K562 (cell line): ENCODE measurements at regions not wholly inside any gene's neighbourhood (a gene's known extent, or its start where the extent isn't known, plus 50 kb on each side); places are given as distances from the start of the nearest gene placed in this dataset.

ENCODE experiments used
- ATAC-seq: fragments of 200-7000 bp; cut with Tn5 transposase; 3 replicates; pipeline ENCODE4 v1.9.1; 2020; ENCODE audit warnings: moderate library complexity
- BruUV-seq: library from RNA; stranded (reverse); fragments of 400-500 nt; replicated peaks from 2 replicates; lab custom pipeline; 2021; lab: Mats Ljungman, UMichigan
- CTCF ChIA-PET: fragments of 300-600 bp; formaldehyde crosslinking; extraction: SDS; loops from one replicate; lab custom pipeline; 2021; ENCODE audit warnings: low intra/inter-chr PET ratio; lab: Yijun Ruan, JAX
- POLR2A ChIA-PET: fragments of 300-600, 350-650 bp; sonication (Branson Sonifier 250); formaldehyde crosslinking; extraction: SDS; loops from one replicate; lab custom pipeline; 2021; ENCODE audit warnings: antibody characterized with exemption, inconsistent platforms; lab: Yijun Ruan, JAX
- DNase-seq, 4 experiments: peaks; one replicate each; pipeline versions ENCODE4 v3.0.0 to v3.0.0-alpha.2; 2011 to 2018; ENCODE audit warnings: low spot score in 3 of 4, mixed read lengths in 3 of 4; ENCODE audit errors: extremely low read depth in 1 of 4
- FAIRE-seq: peaks from 2 replicates; lab custom pipeline; 2011; peaks lifted over from hg19 to GRCh38; lab: Jason Lieb, UNC
- H2AFZ ChIP-seq: 2 replicates; pipeline ENCODE4 v1.6.0; 2011; ENCODE audit warnings: low read depth, low read length, control low read depth, inconsistent platforms
- H3K27ac ChIP-seq: fragments of 200-600 bp; 3 replicates; pipeline ENCODE4 v1.8.0; 2011; ENCODE audit warnings: low read depth, mild to moderate bottlenecking, control low read depth, inconsistent platforms, low read length, moderate library complexity, mixed read lengths; ENCODE audit errors: extremely low read depth
- H3K27me3 ChIP-seq, 2 experiments: fragments of 300-600 bp in 1 of 2; 2 replicates in 1 of 2; 3 replicates in 1 of 2; pipeline versions ENCODE4 v1.6.0 to v1.8.0; 2011; ENCODE audit warnings: inconsistent platforms in 2 of 2, low read length in 2 of 2, mild to moderate bottlenecking in 1 of 2, mixed read lengths in 1 of 2, moderate library complexity in 1 of 2; ENCODE audit not compliant: control insufficient read depth in 2 of 2, insufficient read depth in 2 of 2
- H3K36me3 ChIP-seq: fragments of 300-600 bp; 3 replicates; pipeline ENCODE4 v1.8.0; 2011; ENCODE audit warnings: mild to moderate bottlenecking, low read length, inconsistent platforms; ENCODE audit not compliant: control insufficient read depth, insufficient read depth
- H3K4me1 ChIP-seq, 2 experiments: fragments of 200-600 bp in 1 of 2; replicated peaks in 1 of 2; 2 replicates in 1 of 2; 3 replicates in 1 of 2; pipeline versions ENCODE4 v1.5.1 to v1.8.0; 2011; ENCODE audit warnings: inconsistent platforms in 2 of 2, low read length in 2 of 2, mild to moderate bottlenecking in 1 of 2, mixed read lengths in 1 of 2, moderate library complexity in 1 of 2; ENCODE audit not compliant: control insufficient read depth in 2 of 2, insufficient read depth in 2 of 2
- H3K4me2 ChIP-seq: 2 replicates; pipeline ENCODE4 v1.6.1; 2011; ENCODE audit warnings: low read length, control low read depth, inconsistent platforms, mixed read lengths; ENCODE audit not compliant: insufficient read depth
- H3K4me3 ChIP-seq: fragments of 200-600 bp; sonication (generic), shearing (Covaris generic); 2 replicates; pipeline ENCODE4 v1.5.1; 2016; ENCODE audit warnings: control low read depth, inconsistent platforms
- H3K79me2 ChIP-seq: fragments of 200-600 bp; 3 replicates; pipeline ENCODE4 v1.8.0; 2011; ENCODE audit warnings: low read length, inconsistent platforms; ENCODE audit not compliant: control insufficient read depth, insufficient read depth
- H3K9ac ChIP-seq, 2 experiments: 2 replicates each; pipeline versions ENCODE4 v1.6.0 to v1.6.1; 2011; ENCODE audit warnings: low read depth in 2 of 2, low read length in 2 of 2, control low read depth in 1 of 2, inconsistent platforms in 1 of 2, mild to moderate bottlenecking in 1 of 2, mixed read lengths in 1 of 2; ENCODE audit not compliant: insufficient read depth in 1 of 2
- H3K9me1 ChIP-seq: one replicate; pipeline ENCODE4 v1.6.0; 2011; ENCODE audit warnings: inconsistent platforms, mild to moderate bottlenecking, low read length, moderate library complexity; ENCODE audit not compliant: control insufficient read depth, insufficient read depth
- H3K9me3 ChIP-seq: replicated peaks from 2 replicates; pipeline ENCODE4 v1.5.1; 2011; ENCODE audit warnings: low read depth, low read length, inconsistent platforms; ENCODE audit not compliant: control insufficient read depth, insufficient read depth
- H4K20me1 ChIP-seq: replicated peaks from 2 replicates; pipeline ENCODE4 v1.6.1; 2011; ENCODE audit warnings: low read length, inconsistent platforms, mixed read lengths; ENCODE audit not compliant: control insufficient read depth, insufficient read depth
- C11orf30 ChIP-seq: fragments of 450-650 bp; IDR thresholded peaks from 2 replicates; pipeline ENCODE4 v1.6.1; 2016; ENCODE audit warnings: low read depth, mild to moderate bottlenecking
- CBX5 ChIP-seq: IDR thresholded peaks from 2 replicates; pipeline ENCODE4 v1.6.1; 2014; ENCODE audit warnings: low read depth, borderline replicate concordance
- EGR1 ChIP-seq: fragments of 450-650 bp; conservative IDR thresholded peaks from 2 replicates; pipeline ENCODE4 v1.6.1; 2017; ENCODE audit warnings: mild to moderate bottlenecking
- ETV5 ChIP-seq: sonication (generic); formaldehyde crosslinking; IDR thresholded peaks from 2 replicates; pipeline ENCODE4 v1.4.0; 2020; ENCODE audit warnings: low read depth, mild to moderate bottlenecking, missing genetic modification reagents
- HNRNPK ChIP-seq: fragments of 200-400 bp; formaldehyde crosslinking; IDR thresholded peaks from one replicate; pipeline ENCODE4 v1.6.1; 2018; ENCODE audit warnings: mild to moderate bottlenecking, low read depth, low read length; ENCODE audit not compliant: poor library complexity, severe bottlenecking
- MAFF ChIP-seq: IDR thresholded peaks from 2 replicates; pipeline ENCODE4 v1.6.1; 2012; ENCODE audit warnings: low read length, improper control_type of control experiment
- MAZ ChIP-seq, 2 experiments: fragments of 450-650 bp in 1 of 2; sonication (generic) in 1 of 2; formaldehyde crosslinking; IDR thresholded peaks in 1 of 2; conservative IDR thresholded peaks in 1 of 2; 2 replicates each; pipeline versions ENCODE4 v1.4.0 to v1.5.0; 2020; ENCODE audit warnings: mild to moderate bottlenecking in 1 of 2, missing genetic modification reagents in 1 of 2
- MCM2 ChIP-seq: fragments of 450-650 bp; IDR thresholded peaks from 2 replicates; pipeline ENCODE4 v1.6.1; 2017; ENCODE audit warnings: low read depth, mild to moderate bottlenecking
- NBN ChIP-seq: fragments of 450-650 bp; IDR thresholded peaks from 2 replicates; pipeline ENCODE4 v1.6.1; 2016; ENCODE audit warnings: low read depth, mild to moderate bottlenecking
- XRCC4 ChIP-seq: IDR thresholded peaks from one replicate; pipeline ENCODE4 v1.6.1; 2011; ENCODE audit not compliant: insufficient read depth, insufficient read length; ENCODE audit errors: extremely low read depth
- ZNF316 ChIP-seq: fragments of 450-650 bp; IDR thresholded peaks from 2 replicates; pipeline ENCODE4 v1.6.1; 2016
- WGBS: fragments of 100-300 bp; shearing (Covaris generic); methylation state at CpG from one replicate; pipeline ENCODE4 v1.1.6; 2016; ENCODE audit warnings: low coverage, mixed read lengths; ENCODE audit not compliant: insufficient coverage; ENCODE audit errors: missing lambda C conversion rate; 5-methylcytosine and 5-hydroxymethylcytosine counted together
- in situ Hi-C: fragments of 300-500 bp; cut with MboI; formaldehyde crosslinking; loops from 4 replicates; pipeline ENCODE4 v1.15.0; 2018; ENCODE audit warnings: inconsistent platforms, mixed read lengths
- intact Hi-C: fragments of 100-400 bp; cut with micrococcal nuclease; formaldehyde crosslinking; loops from 2 replicates; pipeline ENCODE4 v1.14.2; 2022
- TF ChIP-seq, protein P1 (sequence below): fragments of 250-450 bp; sonication (Bioruptor Pico); IDR thresholded peaks from 2 replicates; pipeline ENCODE4 v1.9.0; 2021; ENCODE audit warnings: mild to moderate bottlenecking, inconsistent platforms
- TF ChIP-seq, protein P2 (sequence below): sonication (generic); formaldehyde crosslinking; IDR thresholded peaks from 2 replicates; pipeline ENCODE4 v1.9.0; 2022; ENCODE audit warnings: mild to moderate bottlenecking, missing genetic modification reagents

DNA sequence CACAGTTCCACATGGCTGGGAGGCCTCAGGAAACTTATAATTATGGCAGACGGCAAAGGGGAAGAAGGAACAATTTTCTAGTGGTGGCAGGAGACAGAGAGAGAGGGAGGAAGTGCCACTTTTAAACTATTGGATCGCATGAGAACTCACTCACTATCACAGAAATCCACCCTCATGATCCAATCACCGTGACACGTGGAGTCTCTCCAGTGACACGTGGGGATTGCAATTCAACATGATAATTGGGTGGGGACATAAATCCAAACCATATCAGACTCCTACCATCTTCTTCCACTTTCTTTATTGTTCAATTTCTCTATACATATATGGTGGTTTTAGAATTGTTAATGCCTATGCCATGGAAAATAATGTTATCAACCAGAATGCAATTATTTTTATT lies 103.7 kb upstream of the SYT1 start:
- 1% methylated on average over 5 of the region's 5 CpGs for WGBS

DNA sequence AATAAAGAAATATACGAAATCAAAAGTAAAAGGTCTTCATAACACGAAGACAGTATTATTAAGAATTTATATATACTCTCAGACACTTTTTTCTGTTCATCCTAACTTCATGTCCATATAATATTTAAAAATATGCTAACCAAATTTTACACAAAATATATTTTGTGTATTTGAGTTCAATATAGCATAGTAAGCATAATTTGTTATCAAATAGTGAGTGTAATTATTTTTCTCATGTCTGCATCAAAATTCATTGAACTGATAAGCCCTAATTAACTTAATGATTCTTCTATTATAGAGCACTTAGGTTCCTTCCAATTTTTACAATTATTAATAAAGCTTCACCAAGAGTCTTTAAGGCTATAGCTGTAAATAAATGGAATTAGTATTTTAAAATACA lies 99.7 kb upstream of the SYT1 start:
- no TSS peak for BruUV-seq
- POLR2A ChIA-PET: no interaction called here

More for the DNA sequence above, 103.7 kb upstream of the SYT1 start:
- H4K20me1 ChIP-seq: no peaks in the 10 kb centered on the region
- TF ChIP-seq HNRNPK: no peak
- no peak for TF ChIP-seq MAZ (CRISPR knock-in tag; conservative IDR thresholded peaks at IDR 0.05 in 1 of 2, IDR thresholded peaks at IDR 0.05 in 1 of 2)
- TF ChIP-seq CBX5: no peak
- no peak for TF ChIP-seq MCM2
- no peak for TF ChIP-seq XRCC4
- no peak for TF ChIP-seq ETV5 (CRISPR knock-in tag)
- TF ChIP-seq EGR1: no peak
- no peak overlapping the region for H2AFZ ChIP-seq
- ATAC-seq (no peak), DNase-seq (no peak), FAIRE-seq (no peak)
- H3K79me2 ChIP-seq: no peaks in the 10 kb centered on the region
- no peaks in the 10 kb centered on the region for H3K9me1 ChIP-seq
- intact Hi-C loops: no loop called here
- H3K9ac ChIP-seq: no peak overlapping the region
- in situ Hi-C loops: no loop called here
- H3K36me3 ChIP-seq: no peaks in the 10 kb centered on the region
- H3K4me2 ChIP-seq: no peak overlapping the region
- POLR2A ChIA-PET: no interaction called here
- H3K27me3 ChIP-seq: no peaks in the 10 kb centered on the region
- H3K4me3 ChIP-seq: no peak overlapping the region
- no peak overlapping the region for H3K27ac ChIP-seq
- no peaks in the 10 kb centered on the region for H3K9me3 ChIP-seq
- no TSS peak for BruUV-seq
- no peaks in the 10 kb centered on the region for H3K4me1 ChIP-seq
- CTCF ChIA-PET: no interaction called here

More for the DNA sequence above, 99.7 kb upstream of the SYT1 start:
- no peak overlapping the region for H3K4me3 ChIP-seq
- ATAC-seq: no peak
- CTCF ChIA-PET: no interaction called here
- H3K9ac ChIP-seq: no peak overlapping the region
- no peaks in the 10 kb centered on the region for H3K9me3 ChIP-seq
- intact Hi-C loops (no loop called here), in situ Hi-C loops (no loop called here)
- no peak for DNase-seq
- TF ChIP-seq, protein P1, sequence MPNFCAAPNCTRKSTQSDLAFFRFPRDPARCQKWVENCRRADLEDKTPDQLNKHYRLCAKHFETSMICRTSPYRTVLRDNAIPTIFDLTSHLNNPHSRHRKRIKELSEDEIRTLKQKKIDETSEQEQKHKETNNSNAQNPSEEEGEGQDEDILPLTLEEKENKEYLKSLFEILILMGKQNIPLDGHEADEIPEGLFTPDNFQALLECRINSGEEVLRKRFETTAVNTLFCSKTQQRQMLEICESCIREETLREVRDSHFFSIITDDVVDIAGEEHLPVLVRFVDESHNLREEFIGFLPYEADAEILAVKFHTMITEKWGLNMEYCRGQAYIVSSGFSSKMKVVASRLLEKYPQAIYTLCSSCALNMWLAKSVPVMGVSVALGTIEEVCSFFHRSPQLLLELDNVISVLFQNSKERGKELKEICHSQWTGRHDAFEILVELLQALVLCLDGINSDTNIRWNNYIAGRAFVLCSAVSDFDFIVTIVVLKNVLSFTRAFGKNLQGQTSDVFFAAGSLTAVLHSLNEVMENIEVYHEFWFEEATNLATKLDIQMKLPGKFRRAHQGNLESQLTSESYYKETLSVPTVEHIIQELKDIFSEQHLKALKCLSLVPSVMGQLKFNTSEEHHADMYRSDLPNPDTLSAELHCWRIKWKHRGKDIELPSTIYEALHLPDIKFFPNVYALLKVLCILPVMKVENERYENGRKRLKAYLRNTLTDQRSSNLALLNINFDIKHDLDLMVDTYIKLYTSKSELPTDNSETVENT (CRISPR knock-in tag): no peak
- TF ChIP-seq ZNF316 (peak; percentile 68; the same call in 1 of the 2 replicates), NBN (no peak), MAFF (peak; percentile 34; the same call in 1 of the 2 replicates), C11orf30 (peak; percentile 25; the same call in 1 of the 2 replicates)
- TF ChIP-seq, protein P2, sequence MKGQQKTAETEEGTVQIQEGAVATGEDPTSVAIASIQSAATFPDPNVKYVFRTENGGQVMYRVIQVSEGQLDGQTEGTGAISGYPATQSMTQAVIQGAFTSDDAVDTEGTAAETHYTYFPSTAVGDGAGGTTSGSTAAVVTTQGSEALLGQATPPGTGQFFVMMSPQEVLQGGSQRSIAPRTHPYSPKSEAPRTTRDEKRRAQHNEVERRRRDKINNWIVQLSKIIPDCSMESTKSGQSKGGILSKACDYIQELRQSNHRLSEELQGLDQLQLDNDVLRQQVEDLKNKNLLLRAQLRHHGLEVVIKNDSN (CRISPR knock-in tag): no peak
- H3K36me3 ChIP-seq: no peaks in the 10 kb centered on the region
- no peaks in the 10 kb centered on the region for H4K20me1 ChIP-seq
- no peak for FAIRE-seq
- no peaks in the 10 kb centered on the region for H3K9me1 ChIP-seq
- 6% methylated on average over 2 of the region's 2 CpGs for WGBS
- no peaks in the 10 kb centered on the region for H3K79me2 ChIP-seq
- H2AFZ ChIP-seq: no peak overlapping the region
- no peak overlapping the region for H3K4me2 ChIP-seq
- no peak overlapping the region for H3K27ac ChIP-seq
- H3K4me1 ChIP-seq: no peaks in the 10 kb centered on the region
- H3K27me3 ChIP-seq: no peaks in the 10 kb centered on the region
